Body of pancreas (tissue), 4 donors: ENCODE measurements at regions not wholly inside any gene's neighbourhood (a gene's known extent, or its start where the extent isn't known, plus 50 kb on each side); places are given as distances from the start of the nearest gene placed in this dataset.

Experiments used
- ATAC-seq: fragments of 150-250 bp; one replicate; pipeline ENCODE4 v1.9.1; 2016
- DNase-seq, 4 donors: peaks; one replicate each; pipeline ENCODE4 v3.0.0-alpha.2; 2019
- H3K27ac ChIP-seq, 4 donors: fragments of 200-600 bp; sonication (generic); 1 replicate in 3 of 4; 2 replicates in 1 of 4; pipeline versions ENCODE4 v1.5.1 to v1.6.1; 2016 to 2019; ENCODE audit warnings: mild to moderate bottlenecking in 1 of 4, mixed read lengths in 1 of 4, moderate library complexity in 1 of 4
- H3K27me3 ChIP-seq, 2 donors: fragments of 200-600 bp; sonication (generic); one replicate each; pipeline ENCODE4 v1.6.0; 2016; ENCODE audit warnings: mild to moderate bottlenecking in 1 of 2
- H3K36me3 ChIP-seq, 2 donors: fragments of 200-600 bp; sonication (generic); replicated peaks in 1 of 2; 2 replicates each; pipeline ENCODE4 v1.5.1; 2016; ENCODE audit warnings: low read depth in 2 of 2; ENCODE audit not compliant: insufficient read depth in 1 of 2
- H3K4me1 ChIP-seq: fragments of 200-600 bp; sonication (generic); one replicate; pipeline ENCODE4 v1.6.0; 2016
- H3K4me3 ChIP-seq, 2 donors: fragments of 200-600 bp; sonication (generic); 1 replicate in 1 of 2; 2 replicates in 1 of 2; pipeline ENCODE4 v1.5.1; 2016 to 2019
- H3K9me3 ChIP-seq, 3 donors: fragments of 200-600 bp; sonication (generic); 1 replicate in 2 of 3; 2 replicates in 1 of 3; pipeline ENCODE4 v1.5.1; 2016
- POLR2A ChIP-seq, 3 donors: fragments of 450-650 bp; IDR thresholded peaks; one replicate each; pipeline ENCODE4 v1.6.1; 2016; ENCODE audit warnings: antibody characterized with exemption in 3 of 3, mild to moderate bottlenecking in 2 of 3
- WGBS, 2 donors: methylation state at CpG; one replicate each; pipeline ENCODE4 v1.1.5; 2017; 5-methylcytosine and 5-hydroxymethylcytosine counted together
- intact Hi-C: fragments of 100-400 bp; cut with DNase I; formaldehyde crosslinking; loops from one replicate; pipeline ENCODE4 v1.15.1; 2023
- TF ChIP-seq, protein P1 (sequence below), 7 experiments: fragments of 450-650 bp in 4 of 7; fragments of 200-600 bp in 3 of 7; sonication (generic) in 3 of 7; IDR thresholded peaks; one replicate each; pipeline ENCODE4 v1.5.1; 2016 to 2019; ENCODE audit warnings: antibody characterized with exemption in 7 of 7

DNA sequence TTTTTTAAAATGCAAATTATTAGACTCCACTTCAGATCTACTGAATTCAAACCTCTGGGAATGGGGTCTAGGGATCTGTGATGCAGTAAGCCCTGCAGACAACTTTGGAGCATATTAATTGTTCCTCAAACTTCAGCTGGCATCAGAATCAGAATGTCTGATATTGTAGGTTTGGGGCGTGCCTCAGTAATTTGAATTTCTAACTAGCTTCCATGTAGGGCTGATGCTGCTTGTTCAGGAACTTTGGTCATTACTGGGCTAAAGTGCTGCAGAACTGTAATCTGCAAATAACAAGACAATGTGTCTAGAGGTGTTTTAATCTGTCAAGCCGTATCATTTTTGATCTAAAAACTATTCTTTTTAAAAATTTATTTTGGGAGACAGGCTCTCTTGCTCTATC is 1719.7 kb upstream of the PIK3C3 start:
- Histone ChIP-seq H3K9me3 (no peaks in the 10 kb centered on the region), H3K27me3 (no peaks in the 10 kb centered on the region), H3K27ac (no peak overlapping the region), H3K4me3 (no peak overlapping the region), H3K36me3 (no peaks in the 10 kb centered on the region), H3K4me1 (no peaks in the 10 kb centered on the region)
- DNase-seq = no peak
- 60 to 75% methylated on average over 2 of the region's 2 CpGs for WGBS, 2 donors
- intact Hi-C loops = no loop called here
- no peak for ATAC-seq
- no peak for TF ChIP-seq POLR2A (IDR thresholded peaks at IDR 0.05)
- TF ChIP-seq, protein P1, sequence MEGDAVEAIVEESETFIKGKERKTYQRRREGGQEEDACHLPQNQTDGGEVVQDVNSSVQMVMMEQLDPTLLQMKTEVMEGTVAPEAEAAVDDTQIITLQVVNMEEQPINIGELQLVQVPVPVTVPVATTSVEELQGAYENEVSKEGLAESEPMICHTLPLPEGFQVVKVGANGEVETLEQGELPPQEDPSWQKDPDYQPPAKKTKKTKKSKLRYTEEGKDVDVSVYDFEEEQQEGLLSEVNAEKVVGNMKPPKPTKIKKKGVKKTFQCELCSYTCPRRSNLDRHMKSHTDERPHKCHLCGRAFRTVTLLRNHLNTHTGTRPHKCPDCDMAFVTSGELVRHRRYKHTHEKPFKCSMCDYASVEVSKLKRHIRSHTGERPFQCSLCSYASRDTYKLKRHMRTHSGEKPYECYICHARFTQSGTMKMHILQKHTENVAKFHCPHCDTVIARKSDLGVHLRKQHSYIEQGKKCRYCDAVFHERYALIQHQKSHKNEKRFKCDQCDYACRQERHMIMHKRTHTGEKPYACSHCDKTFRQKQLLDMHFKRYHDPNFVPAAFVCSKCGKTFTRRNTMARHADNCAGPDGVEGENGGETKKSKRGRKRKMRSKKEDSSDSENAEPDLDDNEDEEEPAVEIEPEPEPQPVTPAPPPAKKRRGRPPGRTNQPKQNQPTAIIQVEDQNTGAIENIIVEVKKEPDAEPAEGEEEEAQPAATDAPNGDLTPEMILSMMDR (IDR thresholded peaks at IDR 0.05) = no peak

DNA sequence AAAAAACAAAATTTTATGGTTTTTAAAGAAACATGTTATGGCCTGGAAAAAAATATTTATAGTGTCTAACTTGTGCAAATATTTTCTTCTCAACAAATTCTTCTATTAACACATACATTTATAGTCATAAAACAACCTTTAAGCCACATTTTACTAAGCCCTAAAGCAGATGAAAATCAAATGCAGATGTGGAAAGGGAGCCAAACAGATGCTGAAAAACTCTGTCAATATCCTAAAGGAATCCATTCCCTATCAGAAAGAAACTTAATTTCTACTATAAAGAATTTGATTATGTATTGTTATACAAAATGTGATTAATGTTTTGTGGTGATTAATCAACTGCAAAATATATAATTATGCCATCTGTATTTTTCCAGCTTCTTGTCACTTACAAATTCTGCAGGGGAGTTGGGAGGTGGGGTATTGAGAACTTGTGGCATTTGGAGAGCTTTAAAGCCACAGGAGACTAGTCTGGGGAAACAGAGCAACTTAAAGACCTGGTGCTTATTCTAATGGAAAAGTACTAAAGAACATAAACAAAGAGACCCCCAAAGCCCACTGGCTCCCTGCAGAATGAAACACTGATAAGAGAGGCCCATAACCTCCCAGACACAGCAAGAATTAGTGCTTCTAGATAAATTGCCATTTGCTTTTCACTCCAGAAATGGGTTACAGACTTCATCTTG is 1721.0 kb upstream of the PIK3C3 start:
- H3K9me3 ChIP-seq = no peaks in the 10 kb centered on the region
- no peaks in the 10 kb centered on the region for H3K4me1 ChIP-seq
- H3K4me3 ChIP-seq = no peak overlapping the region
- DNase-seq (no peak), ATAC-seq (no peak)
- H3K27me3 ChIP-seq = no peaks in the 10 kb centered on the region
- no peaks in the 10 kb centered on the region for H3K36me3 ChIP-seq
- H3K27ac ChIP-seq = no peak overlapping the region
- no peak for TF ChIP-seq POLR2A (IDR thresholded peaks at IDR 0.05)
- TF ChIP-seq, protein P1 (IDR thresholded peaks at IDR 0.05) = no peak
- intact Hi-C loops = no loop called here

DNA sequence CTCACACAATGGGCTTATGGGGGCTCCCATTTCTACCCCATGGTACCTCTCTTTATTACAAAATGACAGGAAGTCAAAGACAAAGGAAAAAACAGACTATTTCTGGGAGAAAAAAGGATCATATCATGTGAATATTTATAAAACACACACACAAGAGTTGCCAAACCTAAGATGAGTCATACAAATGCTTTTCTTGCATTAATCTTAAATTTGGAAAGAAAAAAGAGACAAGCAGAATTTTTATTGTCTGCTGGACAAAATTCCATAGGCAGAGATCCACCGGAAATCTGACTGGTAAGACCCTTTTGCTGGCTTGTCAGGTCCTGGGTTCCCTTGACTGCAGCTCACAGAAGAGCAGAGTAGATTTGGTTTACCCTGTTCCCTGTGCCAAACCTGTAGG is 1732.3 kb upstream of the PIK3C3 start:
- no peak for ATAC-seq
- Histone ChIP-seq H3K4me1 (no peaks in the 10 kb centered on the region), H3K27ac (no peak overlapping the region), H3K9me3 (no peaks in the 10 kb centered on the region), H3K27me3 (no peaks in the 10 kb centered on the region), H3K4me3 (no peak overlapping the region), H3K36me3 (no peaks in the 10 kb centered on the region)
- no peak for DNase-seq
- intact Hi-C loops = no loop called here
- 46 to 52% methylated on average over 1 of the region's 1 CpG for WGBS, 2 donors
- TF ChIP-seq, protein P1 (IDR thresholded peaks at IDR 0.05) = no peak
- TF ChIP-seq POLR2A (IDR thresholded peaks at IDR 0.05) = no peak

DNA sequence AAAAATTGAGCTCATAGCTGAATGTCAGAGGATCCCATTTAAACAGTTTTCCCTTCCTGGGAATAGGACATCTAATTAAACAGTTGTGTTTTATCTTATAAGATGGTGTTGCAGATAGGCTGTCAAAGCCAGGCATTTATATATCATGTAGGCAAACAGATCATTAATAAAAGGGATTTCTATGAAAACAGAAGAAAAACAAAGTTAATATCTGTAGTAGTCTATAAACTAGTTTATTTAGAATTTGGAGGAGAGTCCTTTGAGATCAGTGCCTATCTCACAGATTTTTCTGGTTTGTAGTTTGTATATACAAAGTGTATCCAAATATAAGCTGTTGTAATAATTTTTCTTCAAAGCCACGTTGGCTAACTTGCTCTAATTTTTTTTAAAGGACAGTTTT is 1738.2 kb upstream of the PIK3C3 start:
- DNase-seq (no peak), ATAC-seq (no peak)
- H3K27me3 ChIP-seq = no peaks in the 10 kb centered on the region
- TF ChIP-seq POLR2A (IDR thresholded peaks at IDR 0.05) = no peak
- TF ChIP-seq, protein P1 (IDR thresholded peaks at IDR 0.05) = no peak
- WGBS, 2 donors = 23 to 29% methylated on average over 1 of the region's 1 CpG
- no peak overlapping the region for H3K4me3 ChIP-seq
- intact Hi-C loops = no loop called here
- H3K9me3 ChIP-seq = no peaks in the 10 kb centered on the region
- H3K36me3 ChIP-seq = no peaks in the 10 kb centered on the region
- no peaks in the 10 kb centered on the region for H3K4me1 ChIP-seq
- H3K27ac ChIP-seq = no peak overlapping the region

DNA sequence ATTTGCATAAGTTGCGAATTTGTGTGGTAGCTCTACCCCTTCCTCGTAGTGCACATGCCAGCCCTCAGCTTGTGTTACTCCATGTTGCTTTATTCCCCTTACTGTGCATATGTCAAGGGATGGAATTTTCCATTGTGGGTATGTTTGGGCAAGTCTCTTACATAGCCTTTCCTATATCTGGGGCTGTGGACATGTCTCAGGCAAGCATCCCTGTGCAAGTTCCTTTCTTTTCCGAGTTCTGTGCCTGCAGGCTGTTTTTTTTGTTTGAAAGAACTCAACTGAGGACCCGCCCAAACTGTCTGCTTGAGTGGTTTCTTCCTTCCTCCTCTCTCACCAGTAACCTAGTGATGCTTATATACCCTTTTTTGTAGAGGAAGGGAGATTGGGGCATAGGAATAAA is 1739.1 kb upstream of the PIK3C3 start:
- H3K4me3 ChIP-seq = no peak overlapping the region
- no peak for ATAC-seq
- H3K27ac ChIP-seq = no peak overlapping the region
- no peak for DNase-seq
- no peaks in the 10 kb centered on the region for H3K36me3 ChIP-seq
- TF ChIP-seq, protein P1 (IDR thresholded peaks at IDR 0.05) = no peak
- no peak for TF ChIP-seq POLR2A (IDR thresholded peaks at IDR 0.05)
- no peaks in the 10 kb centered on the region for H3K9me3 ChIP-seq
- 58 to 68% methylated on average over 4 of the region's 4 CpGs for WGBS, 2 donors
- intact Hi-C loops = no loop called here
- H3K27me3 ChIP-seq = no peaks in the 10 kb centered on the region
- H3K4me1 ChIP-seq = no peaks in the 10 kb centered on the region
